NCI-H128 (cell line): ENCODE measurements at regions not wholly inside any gene's neighbourhood (a gene's known extent, or its start where the extent isn't known, plus 50 kb on each side); places are given as distances from the start of the nearest gene placed in this dataset.
A peak's percentile ranks its signal among the peaks of the same experiment; 100 is the strongest.
"Not testable (repeated sequence)": the region's sequence is repeated elsewhere in the genome, so short reads cannot be mapped to it uniquely, and the experiment has no call there.

ENCODE experiments used
- DNase-seq: peaks from one replicate; lab custom pipeline; 2025; ENCODE audit not compliant: unreplicated experiment; lab: John Stamatoyannopoulos, UW

DNA sequence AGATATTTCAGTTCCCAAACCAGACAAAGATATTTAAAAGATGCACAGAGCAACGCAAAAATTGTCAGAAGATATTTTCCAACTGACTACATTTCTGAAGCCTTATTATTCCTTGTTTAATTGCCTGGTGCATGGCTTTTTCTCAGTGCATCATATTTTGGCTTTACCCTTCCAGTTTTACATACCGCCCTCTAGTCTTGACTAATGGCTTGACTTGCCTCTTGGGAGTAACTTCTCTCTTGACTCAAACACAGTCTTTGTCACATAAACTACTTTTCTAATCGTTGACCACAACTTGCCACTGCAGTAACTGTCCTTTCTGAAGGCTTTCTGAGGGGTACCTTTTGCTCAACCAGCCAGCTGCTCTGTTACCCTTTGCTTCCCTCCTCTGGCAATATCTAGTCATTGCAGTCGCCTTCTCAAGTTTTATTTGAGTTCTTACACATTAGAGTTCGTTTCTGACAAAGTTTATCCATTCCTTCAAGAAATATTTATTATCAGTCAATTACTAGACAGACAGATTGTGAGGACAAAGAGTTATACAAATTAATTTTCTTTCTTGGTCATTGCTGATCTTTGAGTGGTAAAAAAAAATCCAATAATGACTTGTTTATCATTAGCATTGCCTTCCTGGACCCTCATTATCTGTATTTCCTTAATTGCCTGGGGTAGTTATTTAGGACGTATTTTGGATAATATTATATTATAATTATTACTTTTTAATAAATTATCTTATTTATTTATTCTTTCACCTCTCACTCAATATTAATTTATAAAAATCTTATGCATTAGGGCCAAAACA, 506.9 kb upstream of the PCDH10 start:
- DNase-seq = peak; percentile 27

DNA sequence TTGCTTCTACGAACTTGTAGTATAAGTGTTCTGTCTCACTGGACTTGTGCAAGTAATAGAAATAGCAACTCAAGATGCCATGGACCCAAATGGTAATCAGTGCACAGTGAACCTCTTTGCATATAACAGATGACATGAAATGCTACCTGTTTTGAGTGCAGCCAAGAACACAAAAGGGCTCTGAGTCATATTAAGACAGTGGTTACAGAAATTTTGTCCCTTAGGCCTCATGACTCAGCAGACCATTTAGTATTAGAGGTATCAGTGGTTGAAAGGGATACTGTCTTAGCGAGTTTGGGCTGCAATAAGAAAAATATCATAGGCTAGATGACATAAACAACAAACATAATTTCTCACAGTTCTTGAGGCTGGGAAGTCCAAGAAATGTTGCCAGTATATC, 502.9 kb upstream of the PCDH10 start:
- DNase-seq = no peak

DNA sequence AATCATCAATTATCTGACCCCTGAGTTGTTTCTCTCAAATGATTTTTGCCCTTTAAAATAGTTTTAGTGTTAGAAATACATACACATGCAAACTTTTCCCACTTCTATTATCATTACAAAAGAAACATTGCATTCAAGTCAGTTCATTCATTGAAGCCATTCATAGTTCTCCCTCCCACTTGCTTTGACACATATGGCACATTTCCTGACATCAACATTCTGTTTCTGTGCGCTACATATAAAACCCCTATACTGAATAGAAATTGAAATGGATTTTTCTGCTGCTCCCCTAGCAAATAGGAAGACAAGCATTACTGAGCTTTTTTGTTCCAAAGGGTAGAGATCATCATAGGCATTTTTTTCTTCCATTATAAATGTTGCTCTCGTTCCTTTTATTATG, 497.9 kb upstream of the PCDH10 start:
- no peak for DNase-seq

DNA sequence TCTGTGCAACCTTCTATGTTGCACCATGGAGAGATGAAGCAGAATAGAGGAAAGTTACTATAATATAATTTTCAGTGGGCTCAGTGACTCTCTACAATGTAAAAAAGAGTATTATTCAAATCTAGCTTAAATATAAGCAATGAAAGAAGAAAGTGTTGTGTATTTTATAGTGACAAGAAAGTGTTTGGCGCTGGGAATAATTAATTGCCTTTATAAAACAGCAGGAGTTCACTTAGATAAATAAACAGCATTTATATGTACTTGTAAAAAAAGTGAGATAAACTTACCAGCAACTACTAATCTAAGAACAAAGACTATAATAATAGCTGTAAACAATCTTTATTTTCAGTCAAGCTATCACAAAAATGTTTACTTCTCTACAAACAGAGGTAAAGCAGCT, 488.9 kb upstream of the PCDH10 start:
- DNase-seq = no peak

DNA sequence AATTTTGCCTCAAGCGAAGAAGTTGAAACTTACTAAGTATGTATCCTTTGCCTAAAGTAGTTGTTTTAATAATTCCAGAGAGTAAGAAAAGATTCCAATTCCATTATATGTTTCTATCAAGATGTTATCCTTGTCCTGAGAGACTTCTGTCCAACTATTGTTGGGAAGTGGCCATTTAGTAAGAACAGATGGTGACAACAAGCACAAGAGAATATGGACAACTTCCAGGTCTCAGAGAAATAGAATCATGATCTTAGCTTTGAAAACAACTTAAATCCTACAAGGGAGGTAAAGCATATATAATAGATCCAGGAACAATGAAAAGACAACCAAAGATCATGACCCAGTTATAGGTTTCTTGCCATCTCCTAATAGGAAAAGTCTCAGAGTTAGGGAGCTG, 486.6 kb upstream of the PCDH10 start:
- no peak for DNase-seq

DNA sequence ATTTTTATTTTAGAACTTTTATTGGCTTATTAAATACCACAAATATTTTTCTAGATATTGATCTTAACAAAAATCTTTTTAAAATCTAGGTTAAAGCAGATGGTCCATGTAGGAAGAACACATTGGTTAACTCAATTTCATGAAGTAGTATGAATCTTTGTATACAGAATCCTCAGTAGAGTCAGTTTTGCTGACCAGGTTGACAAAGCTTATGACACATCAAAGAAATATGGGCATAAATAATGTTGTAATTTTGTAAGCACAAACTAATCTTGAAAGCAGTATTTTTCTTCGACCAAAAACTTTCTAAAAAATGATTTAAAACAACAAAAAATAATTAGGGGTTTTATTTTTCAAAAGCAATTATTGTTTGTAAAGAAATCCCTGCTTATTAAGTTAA, 479.3 kb upstream of the PCDH10 start:
- no peak for DNase-seq

DNA sequence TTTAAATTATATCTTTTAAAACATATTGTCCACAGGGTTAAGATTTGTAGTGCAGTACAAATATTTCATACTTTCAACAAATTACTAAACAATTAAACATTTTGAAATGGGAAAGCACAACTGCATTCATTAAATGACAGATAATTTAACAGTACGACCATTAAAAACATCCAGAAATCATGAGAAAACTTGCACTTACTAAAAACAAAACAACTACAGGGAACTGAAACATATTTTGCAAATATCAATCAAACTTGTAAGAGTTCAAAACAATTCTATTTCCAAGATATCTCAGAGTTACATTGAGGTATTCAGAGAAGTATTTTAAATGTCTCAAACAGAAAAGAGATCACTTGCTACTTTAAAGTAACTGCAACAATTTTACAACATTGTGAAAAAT, 478.5 kb upstream of the PCDH10 start:
- DNase-seq = no peak

DNA sequence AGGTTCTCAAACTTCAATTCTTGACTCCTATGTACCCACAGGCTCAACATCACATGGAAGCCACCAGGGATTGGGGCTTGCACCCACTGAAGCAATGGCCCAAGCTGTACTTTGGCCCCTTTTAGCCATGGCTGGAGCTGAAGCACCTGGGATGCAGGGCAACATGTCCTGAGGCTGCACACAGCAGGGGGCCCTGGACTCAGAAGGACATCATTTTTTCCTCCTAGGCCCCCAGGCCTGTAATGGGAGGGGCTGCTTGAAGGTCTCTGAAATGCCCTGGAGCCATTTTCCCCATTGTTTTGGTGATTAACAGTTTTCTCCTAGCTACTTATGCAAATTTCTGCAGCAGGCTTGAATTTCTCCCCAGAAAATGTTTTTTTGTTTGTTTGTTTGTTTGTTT, 465.1 kb upstream of the PCDH10 start:
- DNase-seq = no peak

DNA sequence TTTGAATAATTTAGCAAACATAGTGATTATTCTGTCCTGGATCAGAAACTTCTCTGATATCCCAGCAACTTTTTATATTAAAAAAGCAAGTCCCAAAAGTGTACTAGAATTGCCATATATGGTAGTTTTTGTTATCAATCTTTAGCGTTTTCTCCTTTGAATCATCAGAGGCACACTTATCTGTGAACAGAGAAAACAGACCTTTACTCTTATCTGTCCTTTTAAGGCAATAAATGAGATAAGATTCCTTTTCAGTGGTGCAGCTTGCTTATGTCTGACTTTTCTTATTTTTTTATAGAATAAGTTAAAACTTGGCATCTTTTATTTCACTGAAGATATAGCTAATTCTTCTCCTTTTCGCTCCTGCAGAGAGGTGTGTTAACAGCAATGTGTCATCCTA, 458.1 kb upstream of the PCDH10 start:
- DNase-seq = no peak

DNA sequence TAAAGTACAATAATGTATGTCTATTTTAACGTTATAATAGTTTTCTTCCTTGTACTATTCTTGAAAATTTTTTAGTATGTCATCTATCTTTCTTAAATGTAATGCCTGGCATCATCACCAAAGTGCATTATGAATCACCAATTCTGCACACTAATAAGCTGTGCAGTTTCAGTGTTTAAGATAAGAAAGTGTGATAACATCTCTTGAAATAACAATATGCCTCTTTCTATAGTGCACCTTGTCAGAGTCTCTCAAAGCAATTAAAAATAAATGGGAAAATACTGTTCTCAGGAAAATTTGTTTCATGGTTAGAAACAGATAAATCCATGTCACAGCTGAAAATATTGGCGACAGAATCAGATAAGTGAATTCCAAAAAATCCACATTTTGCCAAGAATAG, 457.4 kb upstream of the PCDH10 start:
- DNase-seq = no peak

DNA sequence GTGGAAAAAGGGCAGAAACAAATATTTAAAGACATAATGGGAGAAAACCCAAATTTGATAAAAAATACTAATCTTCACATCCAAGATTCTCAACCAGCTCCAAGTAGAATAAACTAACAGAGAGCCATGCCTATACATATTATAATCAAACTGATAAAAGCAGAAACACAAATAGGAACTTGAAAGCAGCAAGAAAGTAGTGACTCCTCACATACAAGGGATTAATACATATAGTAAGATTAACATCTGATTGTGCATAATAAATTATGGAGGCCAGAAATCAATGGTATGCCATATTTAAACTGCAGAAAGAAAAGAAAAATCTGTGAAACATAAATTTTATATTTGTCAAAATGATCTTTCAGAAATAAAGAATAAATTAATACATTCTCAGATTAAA, 454.3 kb upstream of the PCDH10 start:
- no peak for DNase-seq

DNA sequence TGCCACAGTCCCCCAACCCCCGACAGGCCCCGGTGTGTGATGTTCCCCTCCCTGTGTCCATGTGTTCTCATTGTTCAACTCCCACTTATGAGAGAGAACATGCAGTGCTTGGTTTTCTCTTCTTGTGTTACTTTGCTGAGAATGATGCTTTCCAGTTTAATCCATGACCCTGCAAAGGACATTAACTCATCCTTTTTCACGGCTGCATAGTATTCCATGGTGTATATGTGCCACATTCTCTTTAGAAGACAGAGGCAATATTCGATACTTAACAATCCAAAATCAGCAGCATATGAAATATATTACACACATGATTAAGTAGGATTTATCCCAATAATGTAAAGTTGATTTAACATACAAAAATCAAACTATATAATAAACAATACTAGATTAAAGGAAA, 451.6 kb upstream of the PCDH10 start:
- not testable (repeated sequence) for DNase-seq

DNA sequence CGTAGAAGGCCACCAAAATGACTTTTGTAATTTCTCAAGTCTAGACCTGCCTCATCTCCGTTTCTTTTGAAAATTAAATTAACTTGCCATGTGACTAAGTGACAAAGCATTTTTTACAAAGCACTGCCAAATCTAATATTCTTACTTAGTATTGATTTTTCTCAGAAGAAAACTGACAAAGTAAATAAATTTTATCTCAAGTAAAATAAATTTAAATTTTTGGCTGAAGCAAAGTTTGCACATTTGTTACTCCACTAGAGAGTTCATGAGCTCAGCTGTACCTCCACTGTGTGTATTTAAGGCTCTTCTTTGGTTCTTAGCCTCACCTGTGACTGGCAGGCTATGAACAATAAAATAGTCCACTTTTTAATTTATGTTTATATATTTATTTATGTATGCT, 441.1 kb upstream of the PCDH10 start:
- no peak for DNase-seq

DNA sequence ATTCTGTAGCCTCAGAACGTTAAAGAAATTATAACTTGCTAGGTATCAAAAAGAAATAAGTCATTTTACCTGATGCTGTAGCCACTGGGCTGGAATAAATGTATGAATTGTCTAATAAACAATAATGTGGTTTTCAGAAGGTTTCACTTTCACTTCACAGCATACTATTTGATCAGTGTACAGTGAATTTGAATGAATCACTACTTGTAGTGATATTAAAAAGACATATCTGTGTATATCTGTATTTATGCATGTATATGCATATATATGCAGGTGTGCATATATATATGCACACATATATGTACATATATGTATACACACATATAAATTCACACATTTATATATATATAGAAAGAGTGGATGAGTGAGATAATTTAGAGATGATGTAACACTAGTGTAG, 440.0 kb upstream of the PCDH10 start:
- no peak for DNase-seq

DNA sequence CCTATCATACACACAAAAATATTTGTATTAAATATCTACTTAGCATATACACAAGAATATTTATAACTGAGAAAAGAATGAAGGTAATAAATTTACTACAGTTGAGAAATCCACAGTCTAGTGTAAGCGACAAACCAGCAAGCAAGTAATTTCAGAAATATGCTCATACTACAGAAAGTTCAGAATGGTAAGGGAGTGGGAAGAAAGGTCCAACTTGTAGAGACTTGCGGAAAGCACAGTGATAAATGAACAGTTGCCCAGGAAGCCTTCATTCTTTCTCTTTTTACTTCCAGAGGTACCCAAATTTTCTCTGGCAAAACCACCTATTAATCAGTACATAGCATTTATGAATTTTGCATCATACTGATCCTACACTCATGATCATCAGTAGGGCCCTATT, 438.1 kb upstream of the PCDH10 start:
- no peak for DNase-seq

DNA sequence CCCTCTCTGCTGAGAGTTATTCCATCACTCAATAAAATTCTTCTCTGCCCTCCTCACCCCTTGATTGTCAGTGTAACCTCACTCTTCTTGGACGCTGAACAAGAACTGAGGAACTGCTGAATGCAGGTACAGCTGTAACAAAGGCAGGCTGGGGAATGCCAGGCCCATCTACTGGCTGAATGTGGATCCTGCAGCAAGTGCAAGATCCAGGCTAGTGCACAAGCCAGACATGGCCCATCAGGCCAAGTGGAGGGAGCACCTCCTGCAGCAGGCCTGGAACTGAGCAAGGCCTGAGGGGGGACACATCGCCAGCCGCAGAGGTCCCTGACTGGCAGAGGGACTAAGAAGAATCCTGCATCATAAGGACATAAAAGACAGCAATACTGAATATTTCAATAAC, 411.8 kb upstream of the PCDH10 start:
- DNase-seq = no peak

DNA sequence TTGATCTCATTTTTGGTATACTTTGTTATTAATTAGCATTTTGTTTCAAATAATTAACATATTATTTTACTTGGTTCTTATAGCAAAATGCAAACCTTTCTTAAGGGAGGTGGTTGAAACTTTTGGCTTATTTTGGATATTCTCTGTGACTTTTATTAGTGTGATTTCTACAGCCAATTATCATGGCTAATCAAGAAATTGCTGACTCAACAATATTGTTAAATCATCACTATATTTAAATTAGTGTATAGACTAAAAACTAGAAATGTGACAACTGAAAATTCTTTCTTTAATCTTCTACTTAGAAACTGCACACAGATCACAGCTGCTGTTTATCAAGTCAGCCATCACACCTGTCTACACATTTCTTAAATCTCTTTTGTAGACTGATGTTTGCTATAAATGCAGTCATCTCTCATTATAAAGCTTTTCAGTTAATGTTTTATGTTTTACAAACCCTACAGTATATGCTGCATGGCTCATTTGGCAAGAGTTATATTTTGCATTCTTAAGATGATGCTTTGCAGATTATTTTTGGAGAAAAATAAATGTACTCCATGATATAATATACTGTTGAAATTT, 389.8 kb upstream of the PCDH10 start:
- DNase-seq = no peak

DNA sequence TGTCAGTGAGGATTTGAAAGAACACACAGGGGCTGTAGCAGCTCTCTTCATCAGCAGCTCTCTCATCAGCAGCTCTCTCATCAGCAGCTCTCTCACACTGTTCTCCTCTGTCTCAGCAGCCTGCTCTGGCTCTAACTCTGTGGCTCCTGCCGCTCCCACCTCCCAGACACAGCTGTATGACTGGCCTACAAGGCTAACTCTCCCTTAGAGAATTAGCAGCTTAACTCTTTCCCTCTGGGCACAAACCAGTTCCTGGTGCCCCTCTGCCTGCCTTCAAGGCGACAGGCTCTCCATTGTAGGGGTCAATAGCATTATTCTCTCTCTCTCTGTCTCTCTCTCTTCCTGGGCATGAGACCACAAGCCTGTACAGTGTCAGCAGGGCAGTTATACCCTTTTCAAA, 385.6 kb upstream of the PCDH10 start:
- no peak for DNase-seq

DNA sequence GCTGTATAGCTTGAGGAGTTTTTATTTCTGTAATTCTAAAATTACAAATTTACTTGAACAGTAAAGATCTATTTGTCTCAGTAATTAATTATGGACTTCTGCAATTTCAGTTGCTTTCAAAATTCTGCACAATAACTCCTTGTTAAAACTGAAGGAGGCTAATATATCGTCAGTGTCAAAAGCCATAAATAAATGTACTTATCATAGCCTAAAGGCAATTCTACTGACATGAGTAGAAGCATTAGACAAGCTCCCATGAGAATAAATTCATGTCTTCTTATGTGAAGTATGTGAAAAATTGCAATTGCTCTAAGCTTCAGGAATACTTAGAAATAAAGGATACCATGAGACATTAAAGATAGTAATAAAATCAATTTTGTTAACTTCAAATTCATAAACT, 381.2 kb upstream of the PCDH10 start:
- DNase-seq = no peak

DNA sequence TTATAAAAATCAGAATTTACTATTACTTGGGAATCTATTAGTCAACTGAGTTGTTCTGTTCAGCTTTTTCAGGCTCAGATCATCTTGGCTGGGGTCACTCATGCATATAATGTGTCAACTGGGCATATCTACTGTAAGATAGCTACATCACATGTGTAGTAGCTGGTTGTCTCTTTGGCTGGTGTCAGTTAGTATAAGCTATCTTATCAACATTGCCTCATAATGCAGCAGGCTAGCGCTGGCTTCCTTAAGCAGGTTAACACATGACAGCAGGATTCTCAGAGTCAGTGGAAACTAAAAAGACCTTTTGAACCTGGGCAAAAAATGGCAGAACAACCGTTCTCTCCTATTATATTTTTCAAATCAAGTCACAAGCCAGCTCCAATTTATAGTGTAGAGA, 378.3 kb upstream of the PCDH10 start:
- no peak for DNase-seq

DNA sequence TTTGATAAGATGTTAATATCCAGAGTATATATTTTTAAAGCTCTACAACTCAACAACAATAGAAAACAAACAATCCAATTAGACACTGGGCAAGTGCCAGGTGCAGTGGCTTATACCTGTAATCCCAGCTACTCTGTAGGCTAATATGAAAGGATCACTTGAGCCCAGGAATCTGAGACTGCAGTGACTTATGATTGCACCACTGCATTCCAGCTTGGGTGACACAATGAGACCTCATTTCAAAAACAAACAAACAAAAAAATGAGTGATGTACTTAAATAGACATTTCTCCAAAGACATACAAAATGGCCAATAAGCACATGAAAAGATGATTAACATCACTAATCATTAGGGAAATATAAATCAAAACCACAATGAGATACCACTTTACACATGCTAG, 356.8 kb upstream of the PCDH10 start:
- no peak for DNase-seq

DNA sequence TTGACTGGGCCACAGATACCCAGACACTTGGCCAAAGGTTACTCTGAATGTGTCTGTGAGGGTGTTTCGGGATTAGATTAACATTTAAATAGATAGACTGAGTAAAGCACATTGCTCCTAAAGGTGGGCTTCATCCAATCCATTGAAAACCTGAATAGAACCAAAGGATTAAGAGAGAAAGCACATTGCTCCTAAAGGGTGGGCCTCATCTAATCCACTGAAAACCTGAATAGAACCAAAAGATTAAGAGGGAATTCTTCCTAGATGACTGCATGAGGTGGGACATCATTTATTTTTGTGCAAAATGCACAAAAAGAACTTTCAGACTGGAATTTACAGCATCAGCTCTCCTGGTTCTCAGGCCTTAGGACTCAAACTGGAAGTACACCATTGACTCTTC, 351.2 kb upstream of the PCDH10 start:
- DNase-seq = no peak
